SU-DHL-6 (cell line): ENCODE measurements at regions not wholly inside any gene's neighbourhood (a gene's known extent, or its start where the extent isn't known, plus 50 kb on each side); places are given as distances from the start of the nearest gene placed in this dataset.

Experiments used
- EZH2phosphoT487 ChIP-seq: fragments of 200-600 bp; sonication (generic), shearing (Covaris generic); conservative IDR thresholded peaks from 2 replicates; pipeline ENCODE4 v1.6.1; 2018; ENCODE audit warnings: mild to moderate bottlenecking, antibody characterized with exemption, low read length, moderate library complexity, mixed read lengths
- TF ChIP-seq, protein P1 (sequence below): fragments of 200-600 bp; sonication (generic); IDR thresholded peaks from one replicate; pipeline ENCODE4 v1.5.1; 2017; ENCODE audit warnings: antibody characterized with exemption, mild to moderate bottlenecking, low read length, moderate library complexity; ENCODE audit not compliant: insufficient read depth, poor library complexity, severe bottlenecking

DNA sequence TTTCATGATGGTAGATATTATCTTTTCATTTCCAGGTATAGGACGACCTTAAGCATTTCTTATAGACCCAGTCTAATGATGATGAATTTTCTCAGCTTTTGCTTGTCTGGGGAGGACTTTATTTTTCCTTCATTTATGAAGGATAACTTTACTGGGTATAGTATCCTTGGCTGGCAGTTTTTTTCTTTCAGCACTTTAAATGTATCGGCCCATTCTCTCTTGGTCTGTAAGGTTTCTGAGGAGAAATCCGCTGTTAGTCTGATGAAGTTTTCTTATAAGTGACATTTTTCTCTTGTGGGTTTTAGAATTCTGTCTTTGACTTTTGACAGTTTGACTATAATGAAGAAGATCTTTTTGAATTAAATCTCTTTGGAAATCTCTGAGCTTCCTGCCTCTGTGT is 144.7 kb upstream of the SLC22A23 start:
- TF ChIP-seq, protein P1, sequence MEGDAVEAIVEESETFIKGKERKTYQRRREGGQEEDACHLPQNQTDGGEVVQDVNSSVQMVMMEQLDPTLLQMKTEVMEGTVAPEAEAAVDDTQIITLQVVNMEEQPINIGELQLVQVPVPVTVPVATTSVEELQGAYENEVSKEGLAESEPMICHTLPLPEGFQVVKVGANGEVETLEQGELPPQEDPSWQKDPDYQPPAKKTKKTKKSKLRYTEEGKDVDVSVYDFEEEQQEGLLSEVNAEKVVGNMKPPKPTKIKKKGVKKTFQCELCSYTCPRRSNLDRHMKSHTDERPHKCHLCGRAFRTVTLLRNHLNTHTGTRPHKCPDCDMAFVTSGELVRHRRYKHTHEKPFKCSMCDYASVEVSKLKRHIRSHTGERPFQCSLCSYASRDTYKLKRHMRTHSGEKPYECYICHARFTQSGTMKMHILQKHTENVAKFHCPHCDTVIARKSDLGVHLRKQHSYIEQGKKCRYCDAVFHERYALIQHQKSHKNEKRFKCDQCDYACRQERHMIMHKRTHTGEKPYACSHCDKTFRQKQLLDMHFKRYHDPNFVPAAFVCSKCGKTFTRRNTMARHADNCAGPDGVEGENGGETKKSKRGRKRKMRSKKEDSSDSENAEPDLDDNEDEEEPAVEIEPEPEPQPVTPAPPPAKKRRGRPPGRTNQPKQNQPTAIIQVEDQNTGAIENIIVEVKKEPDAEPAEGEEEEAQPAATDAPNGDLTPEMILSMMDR, result no peak
- no peak for TF ChIP-seq EZH2phosphoT487
